ENCODE measurements at regions not wholly inside any gene's neighbourhood (a gene's known extent, or its start where the extent isn't known, plus 50 kb on each side); places are given as distances from the start of the nearest gene placed in this dataset.

DNA sequence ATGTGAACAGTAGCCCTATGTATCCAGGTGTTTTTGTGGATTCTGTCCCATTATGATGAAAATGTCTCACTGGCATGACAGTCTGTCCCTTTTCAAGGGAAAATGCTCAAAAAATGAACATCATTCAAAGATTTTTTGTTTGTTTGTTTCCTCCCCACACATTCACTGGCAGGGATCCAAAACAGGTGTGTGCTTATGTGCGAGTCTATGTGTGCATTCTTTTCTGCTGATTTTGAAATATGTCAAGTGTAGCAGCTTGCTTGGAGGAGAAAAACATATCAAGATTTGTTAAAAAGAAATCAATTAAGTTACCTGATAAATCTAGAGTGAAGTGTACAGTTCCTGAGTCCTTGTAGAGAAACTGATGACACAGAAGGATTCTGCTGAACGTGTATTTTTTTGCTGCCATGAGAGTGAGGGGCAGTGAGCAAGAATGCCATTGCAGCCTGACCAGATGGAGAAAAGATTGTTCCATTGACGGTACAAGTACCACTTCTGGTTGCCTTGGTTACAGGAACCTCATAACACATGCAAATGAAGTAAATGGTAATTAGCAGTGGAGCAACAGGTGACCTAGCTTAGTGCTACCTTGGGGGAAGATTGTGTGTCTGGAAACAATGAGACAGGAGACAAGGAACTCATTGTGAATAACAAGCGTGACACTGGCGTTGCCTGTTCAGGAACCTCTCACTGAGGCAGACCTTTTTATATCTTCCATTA, 277.4 kb upstream of the PHYHIPL start:
- no peak overlapping the region for H3K4ac ChIP-seq (ENCODE audit: low read depth, low read length)
- H2BK5ac ChIP-seq (ENCODE audit: low read depth, low read length, poor library complexity, severe bottlenecking) = no peak overlapping the region
- H2BK120ac ChIP-seq (ENCODE audit: low read depth, low read length) = no peak overlapping the region
- no peak overlapping the region for H3K14ac ChIP-seq (replicated peaks; ENCODE audit: low read depth, low read length)
- TF ChIP-seq, protein P1, sequence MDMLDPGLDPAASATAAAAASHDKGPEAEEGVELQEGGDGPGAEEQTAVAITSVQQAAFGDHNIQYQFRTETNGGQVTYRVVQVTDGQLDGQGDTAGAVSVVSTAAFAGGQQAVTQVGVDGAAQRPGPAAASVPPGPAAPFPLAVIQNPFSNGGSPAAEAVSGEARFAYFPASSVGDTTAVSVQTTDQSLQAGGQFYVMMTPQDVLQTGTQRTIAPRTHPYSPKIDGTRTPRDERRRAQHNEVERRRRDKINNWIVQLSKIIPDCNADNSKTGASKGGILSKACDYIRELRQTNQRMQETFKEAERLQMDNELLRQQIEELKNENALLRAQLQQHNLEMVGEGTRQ (IDR thresholded peaks at IDR 0.05; ENCODE audit: low read depth, low read length) = no peak
- no peak for TF ChIP-seq RAD21 (IDR thresholded peaks at IDR 0.05; ENCODE audit: low read length)
- TF ChIP-seq MAZ (IDR thresholded peaks at IDR 0.05; ENCODE audit: borderline replicate concordance, low read depth, low read length) = no peak
- no peak for TF ChIP-seq BHLHE40 (IDR thresholded peaks at IDR 0.05; ENCODE audit: low read depth, low read length)
- no peak for TF ChIP-seq ELK1 (IDR thresholded peaks at IDR 0.05; ENCODE audit: borderline replicate concordance, low read depth, low read length)
- TF ChIP-seq POLR2A (IDR thresholded peaks at IDR 0.05; ENCODE audit: low read depth, low read length) = no peak
- TF ChIP-seq SMC3 (IDR thresholded peaks at IDR 0.05; ENCODE audit: low read depth, low read length) = no peak
- TF ChIP-seq RCOR1 (IDR thresholded peaks at IDR 0.05; ENCODE audit: insufficient replicate concordance, low read length) = no peak
- H4K91ac ChIP-seq (ENCODE audit: insufficient read depth, low read depth, low read length) = no peak overlapping the region
- no peaks in the 10 kb centered on the region for H3K9me1 ChIP-seq (ENCODE audit: insufficient read depth, low read length)
- no peak overlapping the region for H3K9ac ChIP-seq (ENCODE audit: low read depth, low read length)
- no peak for ATAC-seq (ENCODE audit: low read depth)
- H3K9me3 ChIP-seq (ENCODE audit: control insufficient read depth, insufficient read depth, low read length) = peaks cover 3% of the 10 kb centered on the region
- no peak overlapping the region for H3K23ac ChIP-seq (ENCODE audit: low read depth, low read length)
- no peak overlapping the region for H4K8ac ChIP-seq (ENCODE audit: low read depth in 2 of 2, low read length in 2 of 2)
- no peaks in the 10 kb centered on the region for H3K79me1 ChIP-seq (ENCODE audit: low read depth in 1 of 2, low read length in 2 of 2)
- H3K4me2 ChIP-seq (ENCODE audit: low read depth, low read length) = no peak overlapping the region
- no peak overlapping the region for H4K5ac ChIP-seq (ENCODE audit: low read depth, low read length)
- H2BK20ac ChIP-seq (ENCODE audit: low read depth, low read length) = no peak overlapping the region
- WGBS, 2 experiments (ENCODE audit: extremely low coverage in 2 of 2, insufficient read length in 1 of 2) = no CpG with 5 or more reads among the region's 5 CpGs
- no peaks in the 10 kb centered on the region for H3K4me1 ChIP-seq (ENCODE audit: control insufficient read depth, insufficient read depth, low read length)
- H3K36me3 ChIP-seq (ENCODE audit: control insufficient read depth, insufficient read depth, low read length) = no peaks in the 10 kb centered on the region
- H4K20me1 ChIP-seq (ENCODE audit: insufficient read depth, low read length) = no peaks in the 10 kb centered on the region
- H3K4me3 ChIP-seq (ENCODE audit: insufficient read depth, low read depth, low read length) = no peak overlapping the region
- H2AFZ ChIP-seq (replicated peaks; ENCODE audit: low read length, poor library complexity) = no peak overlapping the region
- H3K27ac ChIP-seq (ENCODE audit: insufficient read depth, low read length) = no peak overlapping the region
- BruUV-seq (replicated peaks) = no TSS peak
- dilution Hi-C loops (cut with HindIII; ENCODE audit: low sequenced_read_pairs, unreplicated experiment) = no loop called here
- intact Hi-C loops (cut with micrococcal nuclease) = no loop called here
- ChIA-PET CTCF (interaction anchor here (0.6 kb wide), 1 partner anchor 575 kb away, joined by 3 read pairs; no protein-coding TSS in a partner anchor), POLR2A (ENCODE audit: unreplicated experiment) (no interaction called here)
- in situ Hi-C loops (cut with MboI; ENCODE audit: low sequenced_read_pairs) = no loop called here
- no peak overlapping the region for H2AK5ac ChIP-seq (ENCODE audit: low read depth, low read length)
- H3K56ac ChIP-seq (ENCODE audit: extremely low read depth, insufficient read depth, low read length) = no peak overlapping the region
- H2AK9ac ChIP-seq (replicated peaks; ENCODE audit: low read depth, low read length, poor library complexity) = no peak overlapping the region
- H3K27me3 ChIP-seq (ENCODE audit: control insufficient read depth, insufficient read depth, low read length) = no peaks in the 10 kb centered on the region; the same call in 1 of the 2 replicates
- no peak overlapping the region for H2BK15ac ChIP-seq (ENCODE audit: low read depth, low read length)
- DNase-seq = no peak
- H3K18ac ChIP-seq (ENCODE audit: low read depth, low read length) = no peak overlapping the region
